ENCODE measurements at regions not wholly inside any gene's neighbourhood (a gene's known extent, or its start where the extent isn't known, plus 50 kb on each side); places are given as distances from the start of the nearest gene placed in this dataset.

DNA sequence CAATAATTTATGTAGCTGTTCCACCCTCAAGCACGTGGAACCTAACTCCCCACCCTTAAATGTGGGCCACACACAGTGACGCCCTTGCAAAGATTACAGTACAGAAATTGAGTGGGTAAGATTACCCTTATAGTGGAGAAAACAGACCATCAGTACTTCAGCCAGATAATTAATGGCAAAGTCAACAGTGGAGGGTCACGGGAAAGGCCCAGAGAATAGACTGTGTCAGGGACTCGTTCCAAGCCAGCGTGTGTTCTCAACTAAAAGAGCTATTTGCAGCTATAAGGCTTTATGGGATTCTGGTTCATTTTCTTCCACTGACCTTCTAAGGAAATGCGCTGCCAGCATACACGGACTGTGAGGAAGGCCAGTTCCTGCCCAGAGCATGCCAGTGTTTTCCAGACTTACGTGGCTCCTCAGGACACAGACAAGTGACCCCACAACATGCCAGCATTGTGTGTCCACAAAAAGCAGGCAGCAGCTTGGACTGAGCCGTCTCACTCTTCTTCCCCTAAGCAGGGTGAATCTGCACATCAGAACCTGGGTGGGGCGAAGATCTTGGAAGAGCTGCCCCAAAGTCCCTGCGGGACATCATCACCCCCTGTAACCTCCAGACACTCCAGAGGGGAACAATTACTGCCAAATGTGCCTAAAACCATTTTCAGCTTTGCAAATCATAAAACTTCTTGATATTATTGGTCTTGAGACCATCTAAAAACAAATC is 428.5 kb downstream of the OCA2 start:
- TF ChIP-seq POLR2AphosphoS5 (IDR thresholded peaks at IDR 0.05) (peak; percentile 34), POLR2A (IDR thresholded peaks at IDR 0.05) (no peak)
- H3K9me3 ChIP-seq, result no peaks in the 10 kb centered on the region
- no peak overlapping the region for H3K4me3 ChIP-seq
- no peak overlapping the region for H3K27ac ChIP-seq
- H3K36me3 ChIP-seq, result no peaks in the 10 kb centered on the region
- intact Hi-C loops (cut with DNase I), result no loop called here
- no peaks in the 10 kb centered on the region for H3K27me3 ChIP-seq (replicated peaks; ENCODE audit: insufficient read depth)
- 26% methylated on average over 11 of the region's 11 CpGs for WGBS
- H3K4me1 ChIP-seq (replicated peaks), result no peaks in the 10 kb centered on the region
- no peak for DNase-seq (ENCODE audit: low spot score)

DNA sequence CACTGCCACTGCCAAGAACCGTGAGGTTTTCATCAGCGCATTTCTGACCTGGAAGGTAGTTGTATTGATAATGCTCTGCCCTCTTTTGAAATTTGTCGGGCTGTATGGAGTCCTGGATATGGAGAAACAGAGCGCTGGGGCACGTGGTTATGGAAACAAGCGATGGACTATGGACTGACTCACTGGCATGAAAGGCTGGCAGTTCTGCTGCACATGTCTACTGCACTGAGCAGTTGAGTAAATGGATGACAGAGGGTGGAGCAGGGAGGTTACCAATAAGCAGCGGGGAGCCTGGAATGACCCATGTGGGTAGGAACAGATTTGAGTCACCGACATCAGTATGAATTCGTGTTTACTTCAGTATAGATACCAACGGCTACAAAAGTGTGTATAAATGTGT is 429.5 kb downstream of the OCA2 start:
- 95% methylated on average over 10 of the region's 10 CpGs for WGBS
- intact Hi-C loops (cut with DNase I), result no loop called here
- no peaks in the 10 kb centered on the region for H3K36me3 ChIP-seq
- H3K9me3 ChIP-seq, result no peaks in the 10 kb centered on the region
- no peaks in the 10 kb centered on the region for H3K27me3 ChIP-seq (replicated peaks; ENCODE audit: insufficient read depth)
- no peak for DNase-seq (ENCODE audit: low spot score)
- TF ChIP-seq POLR2AphosphoS5 (IDR thresholded peaks at IDR 0.05), result no peak
- TF ChIP-seq, protein P1, sequence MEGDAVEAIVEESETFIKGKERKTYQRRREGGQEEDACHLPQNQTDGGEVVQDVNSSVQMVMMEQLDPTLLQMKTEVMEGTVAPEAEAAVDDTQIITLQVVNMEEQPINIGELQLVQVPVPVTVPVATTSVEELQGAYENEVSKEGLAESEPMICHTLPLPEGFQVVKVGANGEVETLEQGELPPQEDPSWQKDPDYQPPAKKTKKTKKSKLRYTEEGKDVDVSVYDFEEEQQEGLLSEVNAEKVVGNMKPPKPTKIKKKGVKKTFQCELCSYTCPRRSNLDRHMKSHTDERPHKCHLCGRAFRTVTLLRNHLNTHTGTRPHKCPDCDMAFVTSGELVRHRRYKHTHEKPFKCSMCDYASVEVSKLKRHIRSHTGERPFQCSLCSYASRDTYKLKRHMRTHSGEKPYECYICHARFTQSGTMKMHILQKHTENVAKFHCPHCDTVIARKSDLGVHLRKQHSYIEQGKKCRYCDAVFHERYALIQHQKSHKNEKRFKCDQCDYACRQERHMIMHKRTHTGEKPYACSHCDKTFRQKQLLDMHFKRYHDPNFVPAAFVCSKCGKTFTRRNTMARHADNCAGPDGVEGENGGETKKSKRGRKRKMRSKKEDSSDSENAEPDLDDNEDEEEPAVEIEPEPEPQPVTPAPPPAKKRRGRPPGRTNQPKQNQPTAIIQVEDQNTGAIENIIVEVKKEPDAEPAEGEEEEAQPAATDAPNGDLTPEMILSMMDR (IDR thresholded peaks at IDR 0.05), result no peak
- no peak for TF ChIP-seq POLR2A (IDR thresholded peaks at IDR 0.05)
- H3K4me3 ChIP-seq, result no peak overlapping the region
- H3K27ac ChIP-seq, result no peak overlapping the region
- no peaks in the 10 kb centered on the region for H3K4me1 ChIP-seq (replicated peaks)

DNA sequence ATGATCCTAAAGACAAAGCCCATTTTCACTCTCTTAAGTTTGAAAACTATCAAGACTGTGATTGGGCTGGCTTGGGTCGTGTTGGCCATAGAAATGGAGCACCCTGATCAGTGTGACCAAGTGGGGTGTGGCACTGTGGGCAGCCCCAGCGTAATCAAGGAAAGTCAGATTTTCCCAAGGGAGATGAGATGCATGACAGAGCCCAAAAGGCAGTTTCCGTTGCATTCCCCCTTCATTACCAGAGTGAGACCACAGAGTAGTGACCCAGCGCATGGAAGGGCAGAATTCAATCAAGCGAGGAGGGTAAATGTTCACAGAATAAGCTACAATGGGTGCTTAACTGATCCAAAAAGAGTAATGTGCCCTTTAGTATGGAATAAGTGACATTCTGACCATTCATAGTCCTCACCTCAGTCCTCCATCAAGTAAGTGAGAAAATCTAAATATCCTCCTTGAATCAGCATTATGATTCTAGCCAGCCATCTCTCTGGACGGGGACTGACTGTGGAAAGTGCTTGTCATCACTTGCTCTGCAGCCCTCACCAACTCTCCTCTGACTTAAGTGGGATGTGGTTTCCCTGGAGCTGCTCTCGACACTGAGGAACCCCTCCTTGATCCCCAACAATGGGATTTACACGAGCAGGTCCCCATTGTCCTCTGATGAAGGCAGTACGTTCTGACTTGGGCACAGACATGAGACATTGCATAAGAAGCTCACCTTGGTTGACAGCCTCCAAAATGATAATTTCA is 430.5 kb downstream of the OCA2 start:
- no peaks in the 10 kb centered on the region for H3K36me3 ChIP-seq
- H3K4me3 ChIP-seq, result no peak overlapping the region
- no peak overlapping the region for H3K27ac ChIP-seq
- DNase-seq (ENCODE audit: low spot score), result no peak
- no peaks in the 10 kb centered on the region for H3K9me3 ChIP-seq
- TF ChIP-seq POLR2A (IDR thresholded peaks at IDR 0.05), result no peak
- no peak for TF ChIP-seq POLR2AphosphoS5 (IDR thresholded peaks at IDR 0.05)
- TF ChIP-seq, protein P1 (IDR thresholded peaks at IDR 0.05), result no peak
- 95% methylated on average over 9 of the region's 9 CpGs for WGBS
- H3K27me3 ChIP-seq (replicated peaks; ENCODE audit: insufficient read depth), result no peaks in the 10 kb centered on the region
- intact Hi-C loops (cut with DNase I), result no loop called here
- no peaks in the 10 kb centered on the region for H3K4me1 ChIP-seq (replicated peaks)

DNA sequence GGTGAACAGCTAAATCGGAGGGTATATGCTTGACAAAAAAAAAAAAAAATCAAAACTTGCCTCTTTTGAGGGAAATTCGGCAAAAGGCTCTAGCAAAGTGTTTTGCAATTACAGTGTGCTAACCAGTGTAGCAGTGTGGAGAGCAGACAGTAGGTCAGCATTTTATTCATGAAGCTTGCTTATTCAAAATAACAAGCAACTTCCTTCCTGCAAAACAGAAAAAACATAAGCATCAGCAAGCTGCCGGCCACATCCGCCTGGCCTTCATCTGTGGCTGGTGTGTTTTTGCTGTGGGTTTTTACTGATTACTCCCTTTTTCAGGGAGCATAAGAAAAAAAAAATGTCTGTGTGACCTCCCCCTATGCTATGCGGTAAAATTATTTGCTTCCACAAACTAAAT is 434.1 kb downstream of the OCA2 start:
- H3K4me1 ChIP-seq (replicated peaks), result no peaks in the 10 kb centered on the region
- DNase-seq (ENCODE audit: low spot score), result no peak
- H3K27ac ChIP-seq, result no peak overlapping the region
- WGBS, result 69% methylated on average over 5 of the region's 5 CpGs
- TF ChIP-seq POLR2A (IDR thresholded peaks at IDR 0.05) (no peak), POLR2AphosphoS5 (IDR thresholded peaks at IDR 0.05) (no peak)
- TF ChIP-seq, protein P1 (IDR thresholded peaks at IDR 0.05), result no peak
- H3K36me3 ChIP-seq, result no peaks in the 10 kb centered on the region
- no peaks in the 10 kb centered on the region for H3K27me3 ChIP-seq (replicated peaks; ENCODE audit: insufficient read depth)
- no peak overlapping the region for H3K4me3 ChIP-seq
- no peaks in the 10 kb centered on the region for H3K9me3 ChIP-seq
- intact Hi-C loops (cut with DNase I), result no loop called here

DNA sequence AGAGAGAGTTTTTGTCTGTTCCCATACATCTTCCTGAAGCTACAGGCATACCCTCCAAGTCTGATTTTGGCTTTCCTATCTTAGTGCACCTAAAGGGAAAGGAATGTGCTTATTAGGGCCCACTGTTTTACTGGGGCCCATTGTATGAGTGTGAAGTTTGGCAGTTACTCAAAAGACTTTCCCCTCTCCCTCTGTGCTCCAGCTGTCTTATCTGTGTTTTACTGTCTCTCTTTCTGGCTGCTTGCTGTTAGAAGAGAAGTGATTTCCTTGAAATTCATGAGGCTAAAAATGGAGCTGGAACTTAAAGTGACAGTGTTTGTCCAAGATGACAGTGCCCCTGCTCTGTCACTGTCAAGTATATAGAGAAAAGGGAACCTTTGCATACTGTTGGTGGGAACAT is 436.2 kb downstream of the OCA2 start:
- no peak overlapping the region for H3K4me3 ChIP-seq
- no peaks in the 10 kb centered on the region for H3K36me3 ChIP-seq
- intact Hi-C loops (cut with DNase I), result no loop called here
- H3K4me1 ChIP-seq (replicated peaks), result no peaks in the 10 kb centered on the region
- H3K27ac ChIP-seq, result no peak overlapping the region
- no peak for DNase-seq (ENCODE audit: low spot score)
- TF ChIP-seq POLR2AphosphoS5 (IDR thresholded peaks at IDR 0.05), result no peak
- TF ChIP-seq, protein P1 (IDR thresholded peaks at IDR 0.05), result no peak
- no peak for TF ChIP-seq POLR2A (IDR thresholded peaks at IDR 0.05)
- H3K9me3 ChIP-seq, result no peaks in the 10 kb centered on the region
- H3K27me3 ChIP-seq (replicated peaks; ENCODE audit: insufficient read depth), result no peaks in the 10 kb centered on the region

All from prostate gland (tissue), 2 donors.